Caco-2 (cell line): ENCODE measurements at regions not wholly inside any gene's neighbourhood (a gene's known extent, or its start where the extent isn't known, plus 50 kb on each side); places are given as distances from the start of the nearest gene placed in this dataset.

Experiments
- BruUV-seq: library from RNA; stranded (reverse); fragments of 400-500 nt; replicated peaks from 2 replicates; lab custom pipeline; 2021; lab: Mats Ljungman, UMichigan
- CTCF ChIA-PET: fragments of 300-600 bp; sonication (Branson Sonifier 250); formaldehyde crosslinking; loops from one replicate; lab custom pipeline; 2022; ENCODE audit warnings: antibody characterized with exemption; lab: Charles Lee
- POLR2A ChIA-PET: fragments of 300-600 bp; sonication (Branson Sonifier 250); formaldehyde crosslinking; loops from one replicate; lab custom pipeline; 2022; ENCODE audit warnings: antibody characterized with exemption; lab: Charles Lee
- DNase-seq, 2 experiments: peaks; one replicate each; pipeline versions ENCODE4 v3.0.0 to v3.0.0-alpha.2; 2020 to 2022
- H3K27me3 ChIP-seq: replicated peaks from 2 replicates; pipeline ENCODE4 v1.6.0; 2011; ENCODE audit warnings: low read length; ENCODE audit not compliant: control insufficient read depth, insufficient read depth
- H3K36me3 ChIP-seq: 2 replicates; pipeline ENCODE4 v1.5.1; 2011; ENCODE audit warnings: low read length; ENCODE audit not compliant: control insufficient read depth, insufficient read depth
- H3K4me1 ChIP-seq: fragments of 250-450 bp; sonication (Bioruptor Pico); 2 replicates; pipeline ENCODE4 v1.5.1; 2020; ENCODE audit warnings: mild to moderate bottlenecking
- H3K4me3 ChIP-seq: 2 replicates; pipeline ENCODE4 v1.5.1; 2011; ENCODE audit warnings: low read depth, mild to moderate bottlenecking, control low read depth, low read length
- H3K9me3 ChIP-seq: fragments of 250-450 bp; sonication (Bioruptor Pico); 2 replicates; pipeline ENCODE4 v1.5.1; 2020; ENCODE audit warnings: mild to moderate bottlenecking, moderate library complexity
- H3K27ac Mint-ChIP-seq: one replicate; pipeline ENCODE4 v1.8.0; 2022; ENCODE audit warnings: mixed read lengths; ENCODE audit not compliant: unreplicated experiment
- H3K27me3 Mint-ChIP-seq: one replicate; pipeline ENCODE4 v1.8.0; 2022; ENCODE audit warnings: mixed read lengths; ENCODE audit not compliant: insufficient read depth, unreplicated experiment
- H3K36me3 Mint-ChIP-seq: one replicate; pipeline ENCODE4 v1.8.0; 2022; ENCODE audit warnings: mild to moderate bottlenecking, mixed read lengths; ENCODE audit not compliant: insufficient read depth, unreplicated experiment
- H3K4me1 Mint-ChIP-seq: one replicate; pipeline ENCODE4 v1.8.0; 2022; ENCODE audit warnings: low read depth, mixed read lengths; ENCODE audit not compliant: unreplicated experiment
- H3K4me3 Mint-ChIP-seq: one replicate; pipeline ENCODE4 v1.8.0; 2022; ENCODE audit warnings: mild to moderate bottlenecking, moderate library complexity, mixed read lengths; ENCODE audit not compliant: unreplicated experiment
- H3K9me3 Mint-ChIP-seq: one replicate; pipeline ENCODE4 v1.8.0; 2022; ENCODE audit warnings: mixed read lengths; ENCODE audit not compliant: unreplicated experiment
- intact Hi-C: fragments of 100-400 bp; cut with micrococcal nuclease; formaldehyde crosslinking; loops from one replicate; pipeline ENCODE4 v1.10.0; 2022; ENCODE audit not compliant: unreplicated experiment
- TF ChIP-seq, protein P1 (sequence below), 2 experiments: fragments of 200-600 bp in 1 of 2; IDR thresholded peaks; 1 replicate in 1 of 2; 2 replicates in 1 of 2; pipeline versions ENCODE4 v1.5.1 to v1.8.0; 2011 to 2022; ENCODE audit warnings: antibody characterized with exemption in 1 of 2, control low read depth in 1 of 2, inconsistent platforms in 1 of 2, low read depth in 1 of 2, low read length in 1 of 2, mild to moderate bottlenecking in 1 of 2, moderate library complexity in 1 of 2; ENCODE audit not compliant: insufficient read depth in 1 of 2, severe bottlenecking in 1 of 2, unreplicated experiment in 1 of 2

DNA sequence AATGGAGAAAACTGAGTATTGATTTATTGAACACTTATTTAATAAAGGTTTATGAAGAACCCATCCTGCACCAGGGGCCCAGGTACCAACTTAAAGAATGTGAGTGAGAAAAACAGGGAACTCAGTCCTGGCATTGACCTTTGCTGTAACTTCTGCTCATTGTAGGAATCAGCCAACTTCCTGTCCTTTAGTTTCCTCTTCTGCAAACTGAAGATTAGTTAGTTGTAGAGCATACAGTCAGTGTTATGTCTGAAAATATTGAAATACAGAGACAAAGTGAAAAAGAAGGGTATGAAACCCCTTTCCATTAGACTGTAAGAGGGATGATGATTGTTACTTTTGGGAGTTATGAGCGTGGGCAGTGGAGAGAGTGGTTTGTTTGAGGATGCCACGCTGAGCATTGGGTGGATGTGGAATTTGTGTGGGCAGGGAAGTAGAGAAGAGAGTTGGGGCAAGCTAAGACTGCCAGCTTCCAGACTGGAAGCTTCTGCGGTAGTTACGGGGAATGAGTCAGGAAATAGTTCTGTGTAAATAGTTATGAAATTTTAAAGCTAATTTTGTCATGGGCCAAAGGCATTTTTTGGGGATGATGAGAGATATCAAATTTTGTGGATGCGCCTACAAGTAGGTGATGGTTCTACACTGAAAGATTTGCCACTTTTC is 89.2 kb downstream of the GPR88 start:
- Mint-ChIP-seq H3K4me3 (no peak overlapping the region), H3K27ac (no peak overlapping the region), H3K9me3 (peaks cover 14% of the 10 kb centered on the region), H3K36me3 (no peaks in the 10 kb centered on the region), H3K4me1 (no peaks in the 10 kb centered on the region), H3K27me3 (peaks cover 9% of the 10 kb centered on the region)
- Histone ChIP-seq H3K36me3 (no peaks in the 10 kb centered on the region), H3K4me1 (no peaks in the 10 kb centered on the region), H3K9me3 (no peaks in the 10 kb centered on the region), H3K4me3 (no peak overlapping the region), H3K27me3 (no peaks in the 10 kb centered on the region)
- intact Hi-C loops: no loop called here
- TF ChIP-seq, protein P1, sequence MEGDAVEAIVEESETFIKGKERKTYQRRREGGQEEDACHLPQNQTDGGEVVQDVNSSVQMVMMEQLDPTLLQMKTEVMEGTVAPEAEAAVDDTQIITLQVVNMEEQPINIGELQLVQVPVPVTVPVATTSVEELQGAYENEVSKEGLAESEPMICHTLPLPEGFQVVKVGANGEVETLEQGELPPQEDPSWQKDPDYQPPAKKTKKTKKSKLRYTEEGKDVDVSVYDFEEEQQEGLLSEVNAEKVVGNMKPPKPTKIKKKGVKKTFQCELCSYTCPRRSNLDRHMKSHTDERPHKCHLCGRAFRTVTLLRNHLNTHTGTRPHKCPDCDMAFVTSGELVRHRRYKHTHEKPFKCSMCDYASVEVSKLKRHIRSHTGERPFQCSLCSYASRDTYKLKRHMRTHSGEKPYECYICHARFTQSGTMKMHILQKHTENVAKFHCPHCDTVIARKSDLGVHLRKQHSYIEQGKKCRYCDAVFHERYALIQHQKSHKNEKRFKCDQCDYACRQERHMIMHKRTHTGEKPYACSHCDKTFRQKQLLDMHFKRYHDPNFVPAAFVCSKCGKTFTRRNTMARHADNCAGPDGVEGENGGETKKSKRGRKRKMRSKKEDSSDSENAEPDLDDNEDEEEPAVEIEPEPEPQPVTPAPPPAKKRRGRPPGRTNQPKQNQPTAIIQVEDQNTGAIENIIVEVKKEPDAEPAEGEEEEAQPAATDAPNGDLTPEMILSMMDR (IDR thresholded peaks at IDR 0.05; ENCODE audit: insufficient read depth in 1 of 2, low read depth in 1 of 2, low read length in 1 of 2, severe bottlenecking in 1 of 2, unreplicated experiment in 1 of 2): no peak
- POLR2A ChIA-PET: no interaction called here
- no peak for DNase-seq
- no TSS peak for BruUV-seq
- CTCF ChIA-PET: no interaction called here

DNA sequence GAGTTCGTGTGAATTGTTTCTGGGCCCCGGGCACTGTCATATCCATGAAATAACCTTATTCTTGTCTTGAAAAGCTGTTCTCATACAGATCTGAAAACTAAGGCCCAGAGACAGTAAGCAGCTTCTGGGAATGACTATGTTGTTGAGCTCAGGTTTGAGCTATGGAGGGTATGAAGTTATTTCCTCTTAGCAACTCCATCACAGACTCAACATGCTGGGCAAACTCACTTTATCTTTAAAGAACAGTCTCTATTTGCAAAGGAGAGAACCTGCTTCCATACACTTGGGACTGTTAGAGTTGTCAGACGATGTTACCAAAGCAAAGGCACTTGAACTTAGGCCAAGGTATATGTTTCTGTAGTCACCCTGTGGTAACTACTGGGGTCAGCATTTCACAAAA is 90.0 kb downstream of the GPR88 start:
- no peak for DNase-seq
- Mint-ChIP-seq H3K4me1 (no peaks in the 10 kb centered on the region), H3K27me3 (peaks cover 9% of the 10 kb centered on the region), H3K36me3 (no peaks in the 10 kb centered on the region), H3K4me3 (no peak overlapping the region), H3K27ac (no peak overlapping the region), H3K9me3 (peaks cover 14% of the 10 kb centered on the region)
- ChIA-PET POLR2A (no interaction called here), CTCF (no interaction called here)
- Histone ChIP-seq H3K4me3 (no peak overlapping the region), H3K4me1 (no peaks in the 10 kb centered on the region), H3K36me3 (no peaks in the 10 kb centered on the region), H3K9me3 (no peaks in the 10 kb centered on the region), H3K27me3 (no peaks in the 10 kb centered on the region)
- TF ChIP-seq, protein P1 (IDR thresholded peaks at IDR 0.05; ENCODE audit: insufficient read depth in 1 of 2, low read depth in 1 of 2, low read length in 1 of 2, severe bottlenecking in 1 of 2, unreplicated experiment in 1 of 2): no peak
- no TSS peak for BruUV-seq
- intact Hi-C loops: no loop called here

DNA sequence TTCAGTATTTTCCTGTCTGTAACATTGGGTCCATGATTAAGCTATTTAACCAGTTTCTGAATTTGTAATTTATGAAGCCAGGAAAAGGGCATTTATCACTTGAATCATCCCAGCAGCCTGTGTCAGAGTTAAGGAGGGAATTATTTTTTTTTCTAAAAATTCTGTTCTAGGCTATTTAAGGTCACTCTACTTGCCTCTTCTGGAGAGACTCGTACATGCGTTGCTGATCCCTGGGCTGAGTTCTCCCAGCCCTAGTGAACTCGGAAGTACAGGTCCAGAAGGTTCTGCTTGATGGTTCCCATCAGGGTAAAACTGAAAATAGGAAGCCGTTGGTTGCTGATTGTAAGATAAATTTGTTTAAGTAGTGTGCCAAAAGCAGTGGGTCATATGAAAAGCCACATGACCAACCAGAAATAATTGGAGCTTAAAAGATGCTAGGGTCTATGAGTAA is 90.7 kb downstream of the GPR88 start:
- no TSS peak for BruUV-seq
- no peak overlapping the region for H3K4me3 ChIP-seq
- peaks cover 14% of the 10 kb centered on the region for H3K9me3 Mint-ChIP-seq
- no peaks in the 10 kb centered on the region for H3K27me3 ChIP-seq
- H3K27ac Mint-ChIP-seq: no peak overlapping the region
- H3K4me1 Mint-ChIP-seq: no peaks in the 10 kb centered on the region
- intact Hi-C loops: no loop called here
- no peaks in the 10 kb centered on the region for H3K36me3 ChIP-seq
- TF ChIP-seq, protein P1 (IDR thresholded peaks at IDR 0.05; ENCODE audit: insufficient read depth in 1 of 2, low read depth in 1 of 2, low read length in 1 of 2, severe bottlenecking in 1 of 2, unreplicated experiment in 1 of 2): no peak
- H3K27me3 Mint-ChIP-seq: peaks cover 9% of the 10 kb centered on the region
- no peaks in the 10 kb centered on the region for H3K36me3 Mint-ChIP-seq
- H3K9me3 ChIP-seq: no peaks in the 10 kb centered on the region
- POLR2A ChIA-PET: no interaction called here
- DNase-seq: no peak
- CTCF ChIA-PET: no interaction called here
- no peak overlapping the region for H3K4me3 Mint-ChIP-seq
- H3K4me1 ChIP-seq: no peaks in the 10 kb centered on the region
